ENCODE measurements at regions not wholly inside any gene's neighbourhood (a gene's known extent, or its start where the extent isn't known, plus 50 kb on each side); places are given as distances from the start of the nearest gene placed in this dataset.

DNA sequence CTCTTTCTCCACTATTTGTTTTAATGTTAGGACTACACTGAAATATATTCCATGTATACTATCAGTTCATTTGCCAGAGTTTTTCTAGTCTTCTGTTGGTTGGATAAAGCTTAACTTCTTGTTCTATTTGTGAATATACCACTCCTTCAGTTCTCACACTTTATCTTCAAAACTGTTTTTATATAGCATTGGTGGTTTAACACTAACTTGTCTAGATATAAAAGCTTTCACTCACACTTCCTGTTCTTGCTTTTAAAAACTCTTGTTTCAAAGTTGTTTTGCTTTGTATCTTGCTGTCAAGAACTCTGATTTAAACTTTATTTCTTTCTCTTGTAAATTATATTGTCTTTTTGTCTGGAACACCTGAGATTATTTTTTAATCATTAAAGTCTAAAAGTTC, 226.8 kb upstream of the TENT5A start:
- BruUV-seq (replicated peaks): no TSS peak
- ChIA-PET POLR2A (no interaction called here), CTCF (no interaction called here)
- peaks cover 3% of the 10 kb centered on the region; the same call in 1 of the 2 replicates for H3K9me3 ChIP-seq (ENCODE audit: control insufficient read depth, insufficient read depth, low read depth, low read length)
- ATAC-seq (no peak), DNase-seq (ENCODE audit: low read depth, low spot score) (no peak)
- no peak overlapping the region for H3K4me3 ChIP-seq (ENCODE audit: low read depth in 2 of 2, low read length in 2 of 2)
- no peak overlapping the region for H3K27ac ChIP-seq (ENCODE audit: low read length)
- in situ Hi-C loops (cut with HindIII; ENCODE audit: low pct_unique_long_range_greater_than_20kb, low sequenced_read_pairs) (no loop called here), intact Hi-C loops (cut with micrococcal nuclease; ENCODE audit: unreplicated experiment) (no loop called here)
- H3K27me3 ChIP-seq (ENCODE audit: control insufficient read depth, insufficient read depth, low read length): no peaks in the 10 kb centered on the region
- H3K4me1 ChIP-seq (ENCODE audit: control insufficient read depth, insufficient read depth, low read length): no peaks in the 10 kb centered on the region
- no peaks in the 10 kb centered on the region for H3K36me3 ChIP-seq (ENCODE audit: control insufficient read depth, insufficient read depth, low read length)
- no peak for TF ChIP-seq SIN3A (IDR thresholded peaks at IDR 0.05; ENCODE audit: borderline replicate concordance, insufficient read depth, low read depth, low read length)
- TF ChIP-seq, protein P1, sequence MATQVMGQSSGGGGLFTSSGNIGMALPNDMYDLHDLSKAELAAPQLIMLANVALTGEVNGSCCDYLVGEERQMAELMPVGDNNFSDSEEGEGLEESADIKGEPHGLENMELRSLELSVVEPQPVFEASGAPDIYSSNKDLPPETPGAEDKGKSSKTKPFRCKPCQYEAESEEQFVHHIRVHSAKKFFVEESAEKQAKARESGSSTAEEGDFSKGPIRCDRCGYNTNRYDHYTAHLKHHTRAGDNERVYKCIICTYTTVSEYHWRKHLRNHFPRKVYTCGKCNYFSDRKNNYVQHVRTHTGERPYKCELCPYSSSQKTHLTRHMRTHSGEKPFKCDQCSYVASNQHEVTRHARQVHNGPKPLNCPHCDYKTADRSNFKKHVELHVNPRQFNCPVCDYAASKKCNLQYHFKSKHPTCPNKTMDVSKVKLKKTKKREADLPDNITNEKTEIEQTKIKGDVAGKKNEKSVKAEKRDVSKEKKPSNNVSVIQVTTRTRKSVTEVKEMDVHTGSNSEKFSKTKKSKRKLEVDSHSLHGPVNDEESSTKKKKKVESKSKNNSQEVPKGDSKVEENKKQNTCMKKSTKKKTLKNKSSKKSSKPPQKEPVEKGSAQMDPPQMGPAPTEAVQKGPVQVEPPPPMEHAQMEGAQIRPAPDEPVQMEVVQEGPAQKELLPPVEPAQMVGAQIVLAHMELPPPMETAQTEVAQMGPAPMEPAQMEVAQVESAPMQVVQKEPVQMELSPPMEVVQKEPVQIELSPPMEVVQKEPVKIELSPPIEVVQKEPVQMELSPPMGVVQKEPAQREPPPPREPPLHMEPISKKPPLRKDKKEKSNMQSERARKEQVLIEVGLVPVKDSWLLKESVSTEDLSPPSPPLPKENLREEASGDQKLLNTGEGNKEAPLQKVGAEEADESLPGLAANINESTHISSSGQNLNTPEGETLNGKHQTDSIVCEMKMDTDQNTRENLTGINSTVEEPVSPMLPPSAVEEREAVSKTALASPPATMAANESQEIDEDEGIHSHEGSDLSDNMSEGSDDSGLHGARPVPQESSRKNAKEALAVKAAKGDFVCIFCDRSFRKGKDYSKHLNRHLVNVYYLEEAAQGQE (IDR thresholded peaks at IDR 0.05; ENCODE audit: insufficient read depth in 1 of 2, low read depth in 2 of 2, low read length in 1 of 2): no peak
- TF ChIP-seq TCF7L2 (IDR thresholded peaks at IDR 0.05; ENCODE audit: low read depth, low read length): no peak
- TF ChIP-seq, protein P2, sequence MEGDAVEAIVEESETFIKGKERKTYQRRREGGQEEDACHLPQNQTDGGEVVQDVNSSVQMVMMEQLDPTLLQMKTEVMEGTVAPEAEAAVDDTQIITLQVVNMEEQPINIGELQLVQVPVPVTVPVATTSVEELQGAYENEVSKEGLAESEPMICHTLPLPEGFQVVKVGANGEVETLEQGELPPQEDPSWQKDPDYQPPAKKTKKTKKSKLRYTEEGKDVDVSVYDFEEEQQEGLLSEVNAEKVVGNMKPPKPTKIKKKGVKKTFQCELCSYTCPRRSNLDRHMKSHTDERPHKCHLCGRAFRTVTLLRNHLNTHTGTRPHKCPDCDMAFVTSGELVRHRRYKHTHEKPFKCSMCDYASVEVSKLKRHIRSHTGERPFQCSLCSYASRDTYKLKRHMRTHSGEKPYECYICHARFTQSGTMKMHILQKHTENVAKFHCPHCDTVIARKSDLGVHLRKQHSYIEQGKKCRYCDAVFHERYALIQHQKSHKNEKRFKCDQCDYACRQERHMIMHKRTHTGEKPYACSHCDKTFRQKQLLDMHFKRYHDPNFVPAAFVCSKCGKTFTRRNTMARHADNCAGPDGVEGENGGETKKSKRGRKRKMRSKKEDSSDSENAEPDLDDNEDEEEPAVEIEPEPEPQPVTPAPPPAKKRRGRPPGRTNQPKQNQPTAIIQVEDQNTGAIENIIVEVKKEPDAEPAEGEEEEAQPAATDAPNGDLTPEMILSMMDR (IDR thresholded peaks at IDR 0.05): no peak
- TF ChIP-seq POLR2AphosphoS5 (IDR thresholded peaks at IDR 0.05; ENCODE audit: low read depth, low read length): no peak

DNA sequence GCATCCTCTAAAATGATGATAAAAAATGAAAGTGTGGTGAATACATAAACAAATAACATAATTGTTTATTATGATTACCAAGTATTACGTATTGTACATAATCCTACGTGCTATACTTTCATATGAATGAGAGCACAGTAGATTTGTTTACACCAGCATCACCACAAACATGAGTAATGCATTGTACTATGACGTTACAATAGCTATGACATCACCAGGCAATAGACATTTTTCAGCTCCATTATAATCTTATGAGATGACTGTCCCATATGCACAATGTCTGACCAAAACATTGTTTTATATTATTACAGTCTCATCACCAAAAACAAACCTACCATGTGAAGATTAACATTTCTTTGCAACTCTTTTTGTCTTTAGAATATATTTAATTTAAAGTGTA, 225.7 kb upstream of the TENT5A start:
- ATAC-seq (no peak), DNase-seq (ENCODE audit: low read depth, low spot score) (no peak)
- ChIA-PET POLR2A (no interaction called here), CTCF (no interaction called here)
- intact Hi-C loops (cut with micrococcal nuclease; ENCODE audit: unreplicated experiment): no loop called here
- Histone ChIP-seq H3K27ac (ENCODE audit: low read length) (no peak overlapping the region), H3K4me3 (ENCODE audit: low read depth in 2 of 2, low read length in 2 of 2) (no peak overlapping the region), H3K36me3 (ENCODE audit: control insufficient read depth, insufficient read depth, low read length) (no peaks in the 10 kb centered on the region), H3K9me3 (ENCODE audit: control insufficient read depth, insufficient read depth, low read depth, low read length) (peaks cover 3% of the 10 kb centered on the region; the same call in 1 of the 2 replicates), H3K4me1 (ENCODE audit: control insufficient read depth, insufficient read depth, low read length) (no peaks in the 10 kb centered on the region), H3K27me3 (ENCODE audit: control insufficient read depth, insufficient read depth, low read length) (no peaks in the 10 kb centered on the region)
- in situ Hi-C loops (cut with HindIII; ENCODE audit: low pct_unique_long_range_greater_than_20kb, low sequenced_read_pairs): no loop called here
- BruUV-seq (replicated peaks): no TSS peak
- TF ChIP-seq TCF7L2 (IDR thresholded peaks at IDR 0.05; ENCODE audit: low read depth, low read length): no peak

DNA sequence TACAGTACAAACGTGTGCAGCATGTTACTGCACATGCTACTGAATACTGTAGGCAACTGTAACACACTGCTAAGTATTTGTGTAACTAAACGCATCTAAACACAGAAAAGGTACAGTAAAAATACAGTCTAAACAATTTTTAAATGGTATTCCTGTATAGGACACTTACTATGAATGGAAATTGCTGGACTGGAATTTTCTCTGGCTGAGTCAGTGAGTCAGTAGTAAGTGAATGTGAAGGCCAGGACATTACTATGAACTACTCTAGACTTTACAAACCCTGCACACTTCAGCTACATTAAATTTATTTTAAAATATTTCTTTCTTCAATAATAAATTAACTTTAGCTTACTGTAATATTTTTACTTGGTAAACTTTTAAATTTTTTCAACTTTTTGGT, 225.0 kb upstream of the TENT5A start:
- POLR2A ChIA-PET: no interaction called here
- no TSS peak for BruUV-seq (replicated peaks)
- CTCF ChIA-PET: no interaction called here
- in situ Hi-C loops (cut with HindIII; ENCODE audit: low pct_unique_long_range_greater_than_20kb, low sequenced_read_pairs) (no loop called here), intact Hi-C loops (cut with micrococcal nuclease; ENCODE audit: unreplicated experiment) (no loop called here)
- no peak for DNase-seq (ENCODE audit: low read depth, low spot score)
- Histone ChIP-seq H3K36me3 (ENCODE audit: control insufficient read depth, insufficient read depth, low read length) (no peaks in the 10 kb centered on the region), H3K4me1 (ENCODE audit: control insufficient read depth, insufficient read depth, low read length) (no peaks in the 10 kb centered on the region), H3K4me3 (ENCODE audit: low read depth in 2 of 2, low read length in 2 of 2) (no peak overlapping the region), H3K9me3 (ENCODE audit: control insufficient read depth, insufficient read depth, low read depth, low read length) (peaks cover 3% of the 10 kb centered on the region; the same call in 1 of the 2 replicates), H3K27me3 (ENCODE audit: control insufficient read depth, insufficient read depth, low read length) (no peaks in the 10 kb centered on the region), H3K27ac (ENCODE audit: low read length) (no peak overlapping the region)
- TF ChIP-seq, protein P1 (IDR thresholded peaks at IDR 0.05; ENCODE audit: insufficient read depth in 1 of 2, low read depth in 2 of 2, low read length in 1 of 2): no peak
- TF ChIP-seq TCF7L2 (IDR thresholded peaks at IDR 0.05; ENCODE audit: low read depth, low read length) (no peak), SIN3A (IDR thresholded peaks at IDR 0.05; ENCODE audit: borderline replicate concordance, insufficient read depth, low read depth, low read length) (no peak), POLR2AphosphoS5 (IDR thresholded peaks at IDR 0.05; ENCODE audit: low read depth, low read length) (no peak)
- TF ChIP-seq, protein P2 (IDR thresholded peaks at IDR 0.05): no peak
- no peak for ATAC-seq

Measured in Panc1 (cell line).